ENCODE measurements at regions not wholly inside any gene's neighbourhood (a gene's known extent, or its start where the extent isn't known, plus 50 kb on each side); places are given as distances from the start of the nearest gene placed in this dataset.
"Not testable (repeated sequence)": the region's sequence is repeated elsewhere in the genome, so short reads cannot be mapped to it uniquely, and the experiment has no call there.

DNA sequence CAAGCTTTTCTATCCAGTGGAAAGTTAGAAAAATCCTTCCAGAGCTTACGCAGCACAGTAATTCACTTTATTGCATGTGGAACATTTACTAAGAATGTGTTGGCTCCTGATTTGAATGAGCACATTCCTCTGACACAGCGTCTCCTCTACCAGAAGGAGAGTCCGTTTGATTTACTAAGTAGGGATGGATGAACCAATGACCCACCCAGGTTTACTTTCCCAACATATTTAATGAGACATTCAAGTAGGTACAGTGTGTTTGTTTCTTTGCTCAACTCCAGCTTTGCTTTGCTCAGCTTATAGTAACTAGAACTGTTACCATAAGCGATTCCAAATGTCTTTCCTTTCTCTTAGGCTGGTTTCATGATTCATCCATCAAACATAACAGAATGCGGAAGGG lies 161.7 kb downstream of the SMARCA1 start:
- H4K20me1 ChIP-seq (ENCODE audit: low read depth), result no peaks in the 10 kb centered on the region
- Mint-ChIP-seq H3K36me3 (peaks cover 9% of the 10 kb centered on the region), H3K4me1 (no peaks in the 10 kb centered on the region), H3K27ac (no peak overlapping the region), H3K4me3 (no peak overlapping the region), H3K27me3 (ENCODE audit: insufficient read depth, low read depth) (no peaks in the 10 kb centered on the region), H3K9me3 (peaks cover 22% of the 10 kb centered on the region)
- H3K4me1 ChIP-seq, result no peaks in the 10 kb centered on the region
- no peaks in the 10 kb centered on the region for H3K79me2 ChIP-seq (ENCODE audit: low read depth)
- no peak for TF ChIP-seq EZH2 (IDR thresholded peaks at IDR 0.05)
- no peak for TF ChIP-seq EZH2phosphoT487 (IDR thresholded peaks at IDR 0.05)
- no peak for TF ChIP-seq CTCF (IDR thresholded peaks at IDR 0.05)
- no peaks in the 10 kb centered on the region for H3K27me3 ChIP-seq
- H3K4me2 ChIP-seq, result no peak overlapping the region
- peaks cover 15% of the 10 kb centered on the region for H3K9me3 ChIP-seq (ENCODE audit: low read depth)
- H2AFZ ChIP-seq (replicated peaks), result no peak overlapping the region
- H3K36me3 ChIP-seq, result no peaks in the 10 kb centered on the region
- H3K4me3 ChIP-seq, result no peak overlapping the region
- DNase-seq (ENCODE audit: low spot score), result no peak
- no peaks in the 10 kb centered on the region for H3F3A ChIP-seq (ENCODE audit: low read depth)
- H3K27ac ChIP-seq, result no peak overlapping the region
- H3K9ac ChIP-seq, result no peak overlapping the region

DNA sequence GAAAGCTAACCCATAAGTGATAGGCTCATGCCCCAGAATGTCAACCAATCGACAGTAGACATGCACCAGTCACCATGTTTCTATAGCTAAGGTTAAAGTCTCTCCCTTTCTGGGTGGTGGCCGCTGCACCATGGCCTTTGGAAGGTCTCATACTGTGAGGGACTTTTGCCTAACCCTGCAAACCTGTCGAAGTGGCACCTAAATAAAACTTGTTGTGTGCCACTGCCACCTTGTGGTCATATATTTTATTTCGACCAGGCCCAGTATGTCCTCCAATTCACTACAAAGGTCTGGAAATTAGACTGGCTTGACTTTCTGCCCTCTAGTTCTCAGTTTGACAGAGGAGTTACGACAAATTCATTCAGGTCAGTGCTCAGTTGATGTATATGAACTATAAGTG lies 163.1 kb downstream of the SMARCA1 start:
- Histone ChIP-seq H4K20me1 (ENCODE audit: low read depth) (no peaks in the 10 kb centered on the region), H3K79me2 (ENCODE audit: low read depth) (no peaks in the 10 kb centered on the region), H3K36me3 (no peaks in the 10 kb centered on the region), H3K27ac (no peak overlapping the region), H3K4me2 (no peak overlapping the region), H3K9me3 (ENCODE audit: low read depth) (peaks cover 15% of the 10 kb centered on the region), H3F3A (ENCODE audit: low read depth) (no peaks in the 10 kb centered on the region), H3K9ac (no peak overlapping the region), H3K27me3 (no peaks in the 10 kb centered on the region), H3K4me1 (no peaks in the 10 kb centered on the region), H3K4me3 (no peak overlapping the region), H2AFZ (replicated peaks) (no peak overlapping the region)
- Mint-ChIP-seq H3K4me3 (no peak overlapping the region), H3K9me3 (peaks cover 27% of the 10 kb centered on the region), H3K27me3 (ENCODE audit: insufficient read depth, low read depth) (no peaks in the 10 kb centered on the region), H3K27ac (no peak overlapping the region), H3K36me3 (peaks cover 9% of the 10 kb centered on the region), H3K4me1 (no peaks in the 10 kb centered on the region)
- peak; percentile 64 for DNase-seq (ENCODE audit: low spot score)
- no peak for TF ChIP-seq EZH2 (IDR thresholded peaks at IDR 0.05)
- peak; percentile 69 for TF ChIP-seq CTCF (IDR thresholded peaks at IDR 0.05)

- Histone ChIP-seq H3K79me2 (ENCODE audit: low read depth) (no peaks in the 10 kb centered on the region), H3K9me3 (ENCODE audit: low read depth) (peaks cover 15% of the 10 kb centered on the region), H3K27me3 (no peaks in the 10 kb centered on the region), H4K20me1 (ENCODE audit: low read depth) (no peaks in the 10 kb centered on the region), H3K9ac (no peak overlapping the region), H3K27ac (no peak overlapping the region), H3K4me3 (no peak overlapping the region), H3K36me3 (no peaks in the 10 kb centered on the region), H2AFZ (replicated peaks) (no peak overlapping the region), H3K4me1 (no peaks in the 10 kb centered on the region), H3K4me2 (no peak overlapping the region), H3F3A (ENCODE audit: low read depth) (no peaks in the 10 kb centered on the region)
- Mint-ChIP-seq H3K4me3 (no peak overlapping the region), H3K36me3 (peaks cover 9% of the 10 kb centered on the region), H3K9me3 (peaks cover 30% of the 10 kb centered on the region), H3K27me3 (ENCODE audit: insufficient read depth, low read depth) (no peaks in the 10 kb centered on the region), H3K27ac (no peak overlapping the region), H3K4me1 (no peaks in the 10 kb centered on the region)
- no peak for DNase-seq (ENCODE audit: low spot score)
- TF ChIP-seq EZH2 (IDR thresholded peaks at IDR 0.05) (no peak), EZH2phosphoT487 (IDR thresholded peaks at IDR 0.05) (no peak), CTCF (IDR thresholded peaks at IDR 0.05) (no peak)
These were observed 164.0 kb downstream of the SMARCA1 start for GRCh38 chrX:129359269-129359668.

GRCh38 chrX:129357428-129357827 lies 165.9 kb downstream of the SMARCA1 start:
- H3F3A ChIP-seq (ENCODE audit: low read depth); H3K4me1 Mint-ChIP-seq; H3K4me2 ChIP-seq; H3K27ac Mint-ChIP-seq; H3K79me2 ChIP-seq (ENCODE audit: low read depth); H4K20me1 ChIP-seq (ENCODE audit: low read depth); DNase-seq (ENCODE audit: low spot score); H3K27me3 Mint-ChIP-seq (ENCODE audit: insufficient read depth, low read depth); H3K4me3 ChIP-seq; H3K4me1 ChIP-seq; H3K27me3 ChIP-seq; H3K36me3 ChIP-seq; H3K27ac ChIP-seq; H3K9ac ChIP-seq; H3K4me3 Mint-ChIP-seq; H2AFZ ChIP-seq (replicated peaks): not testable (repeated sequence)
- H3K9me3 ChIP-seq (ENCODE audit: low read depth), result peaks cover 15% of the 10 kb centered on the region
- Mint-ChIP-seq H3K9me3 (peaks cover 34% of the 10 kb centered on the region), H3K36me3 (peaks cover 11% of the 10 kb centered on the region)
